ENCODE measurements at regions not wholly inside any gene's neighbourhood (a gene's known extent, or its start where the extent isn't known, plus 50 kb on each side); places are given as distances from the start of the nearest gene placed in this dataset.

GRCh38 chr3:18782191-18782590, 357.1 kb upstream of the SATB1 start:
- TF ChIP-seq CTCF (IDR thresholded peaks at IDR 0.05) (no peak), EZH2 (IDR thresholded peaks at IDR 0.05) (no peak)

Measured in neural progenitor cell (in vitro differentiated cells).